H1 (cell line): ENCODE measurements at regions not wholly inside any gene's neighbourhood (a gene's known extent, or its start where the extent isn't known, plus 50 kb on each side); places are given as distances from the start of the nearest gene placed in this dataset.
A peak's percentile ranks its signal among the peaks of the same experiment; 100 is the strongest.

ENCODE experiments used
- CTCF ChIA-PET: fragments of 300-600 bp; sonication (Branson Sonifier 250); formaldehyde crosslinking; loops from one replicate; lab custom pipeline; 2021; ENCODE audit not compliant: partially characterized antibody; lab: Charles Lee
- POLR2A ChIA-PET: fragments of 300-600 bp; sonication (Branson Sonifier 250); formaldehyde crosslinking; loops from one replicate; lab custom pipeline; 2021; ENCODE audit warnings: inconsistent platforms; ENCODE audit not compliant: partially characterized antibody; lab: Charles Lee
- DNase-seq, 2 experiments: peaks; one replicate each; pipeline versions ENCODE4 v3.0.0 to v3.0.0-alpha.2; 2010 to 2022; ENCODE audit warnings: low spot score in 2 of 2, low read depth in 1 of 2, mixed read lengths in 1 of 2
- FAIRE-seq: peaks from 2 replicates; lab custom pipeline; 2011; peaks lifted over from hg19 to GRCh38; lab: Jason Lieb, UNC
- H2AFZ ChIP-seq: 2 replicates; pipeline ENCODE4 v1.8.1; 2012; ENCODE audit warnings: low read length, inconsistent platforms
- H2AK5ac ChIP-seq: 2 replicates; pipeline ENCODE4 v1.6.1; 2013; ENCODE audit warnings: low read depth, low read length
- H2BK120ac ChIP-seq: replicated peaks from 2 replicates; pipeline ENCODE3; 2013; ENCODE audit warnings: low read depth, low read length, inconsistent platforms
- H2BK12ac ChIP-seq: 2 replicates; pipeline ENCODE4 v1.6.1; 2013; ENCODE audit warnings: low read depth, low read length
- H2BK15ac ChIP-seq: 2 replicates; pipeline ENCODE4 v1.6.1; 2013; ENCODE audit warnings: low read length
- H2BK20ac ChIP-seq: 2 replicates; pipeline ENCODE4 v1.6.1; 2013; ENCODE audit warnings: low read length
- H2BK5ac ChIP-seq: 2 replicates; pipeline ENCODE4 v1.6.1; 2013; ENCODE audit warnings: low read depth, low read length
- H3K14ac ChIP-seq: 2 replicates; pipeline ENCODE4 v1.6.1; 2013; ENCODE audit warnings: inconsistent platforms; ENCODE audit not compliant: insufficient read length
- H3K18ac ChIP-seq: 2 replicates; pipeline ENCODE4 v1.6.1; 2013; ENCODE audit warnings: low read length; ENCODE audit errors: extremely low read depth
- H3K23ac ChIP-seq: 2 replicates; pipeline ENCODE4 v1.6.1; 2013; ENCODE audit warnings: inconsistent platforms; ENCODE audit not compliant: insufficient read length
- H3K23me2 ChIP-seq: 2 replicates; pipeline ENCODE4 v1.6.1; 2013; ENCODE audit warnings: low read depth, low read length
- H3K27ac ChIP-seq: 2 replicates; pipeline ENCODE4 v1.6.1; 2011; ENCODE audit warnings: low read depth, low read length, inconsistent platforms
- H3K27me3 ChIP-seq, 4 experiments: replicated peaks in 1 of 4; 1 replicate in 1 of 4; 2 replicates in 3 of 4; pipeline versions ENCODE4 v1.6.1 to v1.8.1; 2011 to 2013; ENCODE audit warnings: low read length in 3 of 4, mild to moderate bottlenecking in 3 of 4, inconsistent platforms in 2 of 4, mixed read lengths in 2 of 4, moderate library complexity in 1 of 4; ENCODE audit not compliant: control insufficient read depth in 3 of 4, insufficient read depth in 3 of 4; ENCODE audit errors: extremely low read depth in 1 of 4
- H3K36me3 ChIP-seq, 4 experiments: 2 replicates each; pipeline versions ENCODE4 v1.6.1 to v1.8.1; 2011 to 2013; ENCODE audit warnings: mild to moderate bottlenecking in 4 of 4, low read length in 3 of 4, moderate library complexity in 2 of 4, control low read depth in 1 of 4, inconsistent platforms in 1 of 4; ENCODE audit not compliant: insufficient read depth in 4 of 4, control insufficient read depth in 2 of 4
- H3K4ac ChIP-seq: replicated peaks from 2 replicates; pipeline ENCODE3; 2013; ENCODE audit warnings: low read length, low read depth, mixed read lengths, inconsistent platforms; ENCODE audit not compliant: insufficient read length
- H3K4me1 ChIP-seq, 4 experiments: replicated peaks in 1 of 4; 1 replicate in 1 of 4; 2 replicates in 3 of 4; pipeline versions ENCODE4 v1.6.1 to v1.8.1; 2011 to 2013; ENCODE audit warnings: low read length in 3 of 4, inconsistent platforms in 2 of 4, mixed read lengths in 1 of 4; ENCODE audit not compliant: insufficient read depth in 4 of 4, control insufficient read depth in 3 of 4
- H3K4me2 ChIP-seq, 2 experiments: 2 replicates each; pipeline versions ENCODE4 v1.6.1 to v1.8.1; 2011 to 2013; ENCODE audit warnings: low read depth in 2 of 2, low read length in 2 of 2, control low read depth in 1 of 2, inconsistent platforms in 1 of 2, mild to moderate bottlenecking in 1 of 2; ENCODE audit not compliant: insufficient read depth in 1 of 2
- H3K4me3 ChIP-seq, 4 experiments: fragments of 200-600, 300-600 bp in 1 of 4; sonication (generic), shearing (Covaris generic), sonication (Bioruptor Twin) in 1 of 4; 2 replicates each; pipeline versions ENCODE4 v1.5.1 to v1.8.1; 2011 to 2016; ENCODE audit warnings: low read length in 4 of 4, low read depth in 3 of 4, control low read depth in 2 of 4, inconsistent platforms in 2 of 4, mild to moderate bottlenecking in 2 of 4, mixed read lengths in 1 of 4, moderate library complexity in 1 of 4; ENCODE audit not compliant: insufficient read depth in 2 of 4; ENCODE audit errors: extremely low read depth in 1 of 4
- H3K56ac ChIP-seq: replicated peaks from 2 replicates; pipeline ENCODE3; 2013; ENCODE audit warnings: low read depth, mild to moderate bottlenecking, mixed read lengths, low read length, inconsistent platforms; ENCODE audit not compliant: insufficient read length
- H3K79me1 ChIP-seq: 2 replicates; pipeline ENCODE4 v1.6.1; 2013; ENCODE audit warnings: low read depth, low read length, control low read depth
- H3K79me2 ChIP-seq, 2 experiments: 2 replicates each; pipeline versions ENCODE4 v1.6.1 to v1.8.1; 2012 to 2013; ENCODE audit warnings: low read length in 2 of 2, mild to moderate bottlenecking in 2 of 2, inconsistent platforms in 1 of 2; ENCODE audit not compliant: insufficient read depth in 2 of 2, control insufficient read depth in 1 of 2
- H3K9ac ChIP-seq, 4 experiments: replicated peaks in 1 of 4; 1 replicate in 1 of 4; 2 replicates in 3 of 4; pipeline versions ENCODE4 v1.6.1 to v1.8.1; 2011 to 2013; ENCODE audit warnings: low read depth in 3 of 4, low read length in 3 of 4, control low read depth in 2 of 4, mild to moderate bottlenecking in 2 of 4, moderate library complexity in 2 of 4, inconsistent platforms in 1 of 4; ENCODE audit errors: extremely low read depth in 1 of 4
- H3K9me3 ChIP-seq, 2 experiments: 2 replicates each; pipeline versions ENCODE4 v1.6.1 to v1.8.1; 2012 to 2013; ENCODE audit warnings: mild to moderate bottlenecking in 2 of 2, moderate library complexity in 2 of 2, control low read depth in 1 of 2, inconsistent platforms in 1 of 2, low read depth in 1 of 2, low read length in 1 of 2, mixed read lengths in 1 of 2; ENCODE audit not compliant: insufficient read depth in 2 of 2
- H4K20me1 ChIP-seq, 2 experiments: replicated peaks in 1 of 2; 2 replicates each; pipeline versions ENCODE3 to v1.8.1; 2011 to 2013; ENCODE audit warnings: inconsistent platforms in 2 of 2, low read length in 2 of 2, mild to moderate bottlenecking in 1 of 2; ENCODE audit not compliant: insufficient read depth in 2 of 2, control insufficient read depth in 1 of 2
- H4K5ac ChIP-seq: 2 replicates; pipeline ENCODE4 v1.6.1; 2013; ENCODE audit warnings: low read length, low read depth, mixed read lengths, inconsistent platforms; ENCODE audit not compliant: insufficient read length
- H4K8ac ChIP-seq: 2 replicates; pipeline ENCODE4 v1.8.0; 2013; ENCODE audit warnings: mild to moderate bottlenecking, moderate library complexity, low read length, inconsistent platforms; ENCODE audit not compliant: insufficient read depth; ENCODE audit errors: extremely low read depth
- H4K91ac ChIP-seq: replicated peaks from 2 replicates; pipeline ENCODE3; 2013; ENCODE audit warnings: low read length, mixed read lengths, inconsistent platforms; ENCODE audit not compliant: insufficient read length
- KDM1A ChIP-seq: fragments of 200-600, 300-600 bp; sonication (generic); IDR thresholded peaks from 2 replicates; pipeline ENCODE4 v1.7.1; 2016; ENCODE audit warnings: mild to moderate bottlenecking, low read length, borderline replicate concordance
- SRF ChIP-seq: IDR thresholded peaks from 2 replicates; pipeline ENCODE4 v1.6.1; 2011; ENCODE audit warnings: mild to moderate bottlenecking, low read depth, low read length, moderate library complexity
- WGBS, 2 experiments: shearing (Covaris generic) in 1 of 2; methylation state at CpG; one replicate each; pipeline versions ENCODE4 v1.1.6 to v1.1.7; 2013 to 2015; ENCODE audit warnings: low lambda C conversion rate in 2 of 2, mixed read lengths in 2 of 2, inconsistent platforms in 1 of 2, low coverage in 1 of 2, missing lambda C conversion rate in 1 of 2; ENCODE audit not compliant: insufficient replicate concordance in 2 of 2, insufficient coverage in 1 of 2, insufficient read length in 1 of 2; ENCODE audit errors: extremely low coverage in 1 of 2, missing lambda C conversion rate in 1 of 2; 5-methylcytosine and 5-hydroxymethylcytosine counted together

- Histone ChIP-seq H3K27ac (no peak overlapping the region), H4K5ac (no peak overlapping the region), H3K56ac (no peak overlapping the region)
- TF ChIP-seq KDM1A (0 out of 2 replicates have a peak, but pooled peaks have one; percentile 36), SRF (no peak)
- TF ChIP-seq, all 59 proteins: peak for 1
- Histone ChIP-seq H3K9ac (no peak overlapping the region), H3K36me3 (no peaks in the 10 kb centered on the region), H4K91ac (no peak overlapping the region), H3K4me1 (peaks cover 0 to 10% (median 3%) of the 10 kb centered on the region in 4 experiments; a peak in 3 of 7 replicates), H3K23ac (no peak overlapping the region), H3K23me2 (peaks cover 6% of the 10 kb centered on the region; the same call in 1 of the 2 replicates), H2AFZ (no peak overlapping the region), H3K9me3 (no peaks in the 10 kb centered on the region), H2BK15ac (no peak overlapping the region), H3K18ac (no peak overlapping the region), H3K4me2 (0 out of 4 replicates have a peak overlapping the region, but pooled peaks of 1 of the 2 experiments have one; percentile 42), H2BK20ac (no peak overlapping the region), H3K79me2 (no peaks in the 10 kb centered on the region), H2BK12ac (no peak overlapping the region), H2AK5ac (no peak overlapping the region), H4K8ac (no peak overlapping the region), H2BK120ac (no peak overlapping the region), H3K79me1 (no peaks in the 10 kb centered on the region), H3K4ac (no peak overlapping the region), H4K20me1 (no peaks in the 10 kb centered on the region), H2BK5ac (no peak overlapping the region), H3K27me3 (peaks cover 0 to 15% (median 13%) of the 10 kb centered on the region in 4 experiments; a peak in 6 of 7 replicates), H3K14ac (no peak overlapping the region), H3K4me3 (no peak overlapping the region)
- DNase-seq (no peak), FAIRE-seq (no peak)
- ChIA-PET CTCF (no interaction called here), POLR2A (no interaction called here)
- WGBS, 2 experiments = 86% methylated on average over 1 of the region's 1 CpG; no CpG with 5 or more reads in 1 of the 2 experiments
These were observed 306.6 kb upstream of the ARRDC4 start for GRCh38 chr15:97653896-97654295.
